ENCODE measurements at regions not wholly inside any gene's neighbourhood (a gene's known extent, or its start where the extent isn't known, plus 50 kb on each side); places are given as distances from the start of the nearest gene placed in this dataset.

GRCh38 chr18:31247574-31248199 is 70.3 kb upstream of the DSG1 start:
- H3K27me3 ChIP-seq (ENCODE audit: low read depth): no peaks in the 10 kb centered on the region
- H3K9me3 ChIP-seq (replicated peaks): no peaks in the 10 kb centered on the region
- no peak for DNase-seq
- H3K4me1 ChIP-seq: peaks cover 64% of the 10 kb centered on the region
- no peak overlapping the region for H3K4me3 ChIP-seq
- TF ChIP-seq CTCF (IDR thresholded peaks at IDR 0.05; ENCODE audit: borderline replicate concordance): no peak
- no peaks in the 10 kb centered on the region for H3K36me3 ChIP-seq
- intact Hi-C loops (cut with micrococcal nuclease): no loop called here
- peak overlapping the region; percentile 51 for H3K27ac ChIP-seq (replicated peaks)

DNA sequence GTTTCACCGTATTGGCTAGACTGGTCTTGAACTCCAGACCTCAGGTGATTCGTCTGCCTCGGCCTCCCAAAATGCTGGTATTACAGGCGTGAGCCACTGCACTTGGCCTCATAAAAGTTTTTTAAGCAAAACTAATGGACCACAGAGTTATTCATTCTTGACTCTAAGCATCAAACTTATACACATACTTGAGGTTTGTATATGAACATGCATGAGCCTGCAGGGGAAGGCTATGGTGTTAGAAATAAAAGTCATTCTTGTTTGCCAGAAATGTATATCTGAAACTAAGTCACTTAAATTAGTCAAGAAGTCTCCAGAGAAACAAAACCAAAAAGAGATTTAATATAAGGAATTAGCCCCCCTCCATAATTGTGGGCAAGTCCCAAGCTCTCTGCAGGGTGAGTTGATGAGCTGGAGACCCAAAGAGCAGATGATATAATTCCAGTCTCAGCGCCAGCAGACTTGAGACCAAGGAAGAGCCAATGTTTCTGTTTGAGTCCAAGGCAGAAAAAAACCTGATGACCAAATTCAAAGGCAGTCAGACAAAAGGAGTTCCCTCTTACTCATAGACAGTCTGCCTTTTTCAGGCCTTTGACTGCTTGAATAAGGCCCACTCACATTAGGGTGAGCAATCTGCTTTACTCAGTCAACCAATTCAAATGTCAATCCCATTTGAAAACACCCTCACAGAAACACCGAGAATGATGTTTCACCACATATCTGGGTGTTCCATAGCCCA is 69.0 kb upstream of the DSG1 start:
- TF ChIP-seq CTCF (IDR thresholded peaks at IDR 0.05; ENCODE audit: borderline replicate concordance): no peak
- Histone ChIP-seq H3K27me3 (ENCODE audit: low read depth) (no peaks in the 10 kb centered on the region), H3K27ac (replicated peaks) (no peak overlapping the region), H3K9me3 (replicated peaks) (no peaks in the 10 kb centered on the region), H3K4me3 (no peak overlapping the region), H3K4me1 (peaks cover 53% of the 10 kb centered on the region), H3K36me3 (no peaks in the 10 kb centered on the region)
- no peak for DNase-seq
- intact Hi-C loops (cut with micrococcal nuclease): no loop called here

DNA sequence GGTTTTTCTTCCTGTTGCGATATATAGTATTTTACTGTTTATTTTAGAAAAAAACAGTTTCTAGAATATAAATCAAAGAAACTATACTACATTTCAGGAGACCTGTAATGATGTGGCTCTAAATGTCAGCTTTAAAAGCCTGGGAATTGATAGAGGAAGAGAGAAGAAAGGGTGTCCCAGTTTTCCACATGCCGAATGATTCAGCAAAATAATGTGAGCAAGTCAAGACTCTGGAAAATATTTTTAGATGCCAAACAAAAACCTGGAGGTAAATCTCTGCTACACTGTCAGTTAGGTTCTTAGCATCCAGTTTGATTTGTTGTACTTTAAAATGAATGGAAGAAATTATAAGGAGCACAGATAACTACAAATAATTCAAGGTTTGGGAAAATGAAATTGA is 67.1 kb upstream of the DSG1 start:
- Histone ChIP-seq H3K27me3 (ENCODE audit: low read depth) (no peaks in the 10 kb centered on the region), H3K9me3 (replicated peaks) (no peaks in the 10 kb centered on the region), H3K4me3 (no peak overlapping the region), H3K36me3 (no peaks in the 10 kb centered on the region), H3K4me1 (peaks cover 33% of the 10 kb centered on the region), H3K27ac (replicated peaks) (peak overlapping the region; percentile 25)
- intact Hi-C loops (cut with micrococcal nuclease): no loop called here
- no peak for TF ChIP-seq CTCF (IDR thresholded peaks at IDR 0.05; ENCODE audit: borderline replicate concordance)
- no peak for DNase-seq

DNA sequence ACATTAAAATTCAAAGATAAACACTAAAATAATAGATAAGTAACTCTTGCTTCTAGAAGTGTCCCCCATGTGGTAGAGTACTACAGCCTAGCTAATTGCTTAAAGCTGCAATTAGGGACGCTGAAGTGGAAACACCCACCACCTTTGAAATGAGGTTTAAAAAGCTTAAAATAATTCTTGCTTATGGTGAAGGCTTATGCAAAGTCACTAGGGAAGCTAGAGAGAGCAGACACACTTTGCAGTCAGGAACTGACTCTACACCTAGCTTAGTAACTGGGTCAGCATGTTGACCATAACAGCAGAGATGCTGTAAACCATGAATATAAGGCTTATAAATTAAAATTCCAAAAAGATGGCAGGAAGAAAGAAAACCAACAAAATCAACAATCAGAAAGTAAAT is 65.4 kb upstream of the DSG1 start:
- no peak overlapping the region for H3K27ac ChIP-seq (replicated peaks)
- H3K27me3 ChIP-seq (ENCODE audit: low read depth): no peaks in the 10 kb centered on the region
- peaks cover 17% of the 10 kb centered on the region for H3K4me1 ChIP-seq
- intact Hi-C loops (cut with micrococcal nuclease): no loop called here
- no peaks in the 10 kb centered on the region for H3K36me3 ChIP-seq
- TF ChIP-seq CTCF (IDR thresholded peaks at IDR 0.05; ENCODE audit: borderline replicate concordance): no peak
- H3K9me3 ChIP-seq (replicated peaks): no peaks in the 10 kb centered on the region
- H3K4me3 ChIP-seq: no peak overlapping the region
- DNase-seq: no peak

DNA sequence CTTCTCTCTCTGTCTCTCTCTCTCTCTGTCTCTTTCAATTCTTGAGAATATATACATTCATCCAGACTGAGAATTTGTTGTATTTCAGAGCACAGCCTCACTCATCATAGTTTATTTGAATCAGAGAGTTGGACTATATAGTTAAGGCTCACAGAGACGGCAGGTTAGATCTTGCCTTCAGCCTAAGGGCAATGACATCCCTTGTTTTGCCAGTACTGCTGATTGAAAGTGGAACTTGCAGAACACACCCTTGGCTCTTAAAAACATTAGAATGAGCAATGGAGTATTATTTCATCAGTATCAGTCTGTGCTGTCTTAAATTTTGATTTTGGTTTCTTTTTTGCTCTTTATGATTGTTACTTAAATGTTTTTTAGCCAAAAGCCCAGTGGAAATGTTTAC is 62.0 kb upstream of the DSG1 start:
- no peaks in the 10 kb centered on the region for H3K9me3 ChIP-seq (replicated peaks)
- H3K4me1 ChIP-seq: peaks cover 2% of the 10 kb centered on the region
- intact Hi-C loops (cut with micrococcal nuclease): no loop called here

More for the DNA sequence above, 62.0 kb upstream of the DSG1 start:
- DNase-seq: no peak
- no peak overlapping the region for H3K4me3 ChIP-seq
- no peaks in the 10 kb centered on the region for H3K27me3 ChIP-seq (ENCODE audit: low read depth)
- H3K36me3 ChIP-seq: no peaks in the 10 kb centered on the region
- no peak for TF ChIP-seq CTCF (IDR thresholded peaks at IDR 0.05; ENCODE audit: borderline replicate concordance)
- H3K27ac ChIP-seq (replicated peaks): no peak overlapping the region
